Stimulated activated effector memory CD8-positive, alpha-beta T cell treated with anti-CD3 and anti-CD28 coated beads, Interleukin-12 subunit alpha, Interleukin-12 subunit beta, amount 100 ng/mL, for 72 hours (primary cell): ENCODE measurements at regions not wholly inside any gene's neighbourhood (a gene's known extent, or its start where the extent isn't known, plus 50 kb on each side); places are given as distances from the start of the nearest gene placed in this dataset.

Source experiments
- ATAC-seq: fragments of 150-1000 bp; cut with Tn5 transposase; 2 replicates; pipeline ENCODE4 v1.10.0; 2021
- DNase-seq, 2 donors: peaks; one replicate each; pipeline ENCODE4 v3.0.0; 2021 to 2022; ENCODE audit warnings: low spot score in 2 of 2
- H3K27ac Mint-ChIP-seq: one replicate; pipeline ENCODE4 v1.8.0; 2022; ENCODE audit warnings: mild to moderate bottlenecking, mixed read lengths
- H3K36me3 Mint-ChIP-seq: one replicate; pipeline ENCODE4 v1.8.0; 2022; ENCODE audit warnings: mild to moderate bottlenecking, mixed read lengths
- H3K4me1 Mint-ChIP-seq: one replicate; pipeline ENCODE4 v1.8.0; 2022; ENCODE audit warnings: mixed read lengths
- H3K4me3 Mint-ChIP-seq: one replicate; pipeline ENCODE4 v1.8.0; 2022; ENCODE audit warnings: mild to moderate bottlenecking, mixed read lengths
- H3K9me3 Mint-ChIP-seq: one replicate; pipeline ENCODE4 v1.8.0; 2022; ENCODE audit warnings: mixed read lengths

GRCh38 chr9:134224567-134225093 is 60.3 kb upstream of the RNU6ATAC start:
- no peak overlapping the region for H3K27ac Mint-ChIP-seq
- no peak for DNase-seq
- H3K4me1 Mint-ChIP-seq: no peaks in the 10 kb centered on the region
- no peak for ATAC-seq
- H3K9me3 Mint-ChIP-seq: no peaks in the 10 kb centered on the region
- H3K4me3 Mint-ChIP-seq: no peak overlapping the region
- no peaks in the 10 kb centered on the region for H3K36me3 Mint-ChIP-seq

GRCh38 chr9:134225186-134225585 is 60.8 kb upstream of the RNU6ATAC start:
- no peak for ATAC-seq

DNA sequence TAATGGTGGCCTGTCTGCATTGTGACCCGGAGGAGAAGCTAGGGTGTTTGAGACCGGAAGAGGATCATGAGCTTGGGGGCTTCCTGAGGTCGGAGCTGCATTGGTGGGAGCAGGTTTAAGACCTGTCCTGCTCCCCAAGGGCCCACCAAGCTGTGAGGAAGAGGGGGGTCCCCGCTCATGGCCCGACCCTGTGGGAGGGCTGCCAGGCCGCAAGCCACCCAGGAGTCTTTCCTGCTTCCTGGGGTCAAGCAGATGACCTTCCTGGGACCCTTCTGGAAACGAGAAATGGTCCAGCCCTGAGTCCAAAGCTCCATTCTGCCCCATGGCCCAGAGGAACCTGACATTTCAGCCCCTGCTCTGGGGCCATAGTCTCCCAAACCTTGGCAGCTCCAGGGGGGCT is 61.5 kb upstream of the RNU6ATAC start:
- no peaks in the 10 kb centered on the region for H3K36me3 Mint-ChIP-seq
- H3K4me1 Mint-ChIP-seq: no peaks in the 10 kb centered on the region
- H3K4me3 Mint-ChIP-seq: no peak overlapping the region
- H3K27ac Mint-ChIP-seq: peak overlapping the region; percentile 10
- ATAC-seq: no peak
- DNase-seq: no peak
- no peaks in the 10 kb centered on the region for H3K9me3 Mint-ChIP-seq

More at GRCh38 chr9:134225186-134225585, 60.8 kb upstream of the RNU6ATAC start:
- no peaks in the 10 kb centered on the region for H3K36me3 Mint-ChIP-seq
- DNase-seq: no peak
- H3K4me3 Mint-ChIP-seq: no peak overlapping the region
- H3K27ac Mint-ChIP-seq: peak overlapping the region; percentile 10
- H3K9me3 Mint-ChIP-seq: no peaks in the 10 kb centered on the region
- H3K4me1 Mint-ChIP-seq: no peaks in the 10 kb centered on the region

GRCh38 chr9:134226221-134226930 is 62.0 kb upstream of the RNU6ATAC start:
- ATAC-seq (no peak), DNase-seq (no peak)
- no peak overlapping the region for H3K27ac Mint-ChIP-seq
- no peaks in the 10 kb centered on the region for H3K9me3 Mint-ChIP-seq
- no peak overlapping the region for H3K4me3 Mint-ChIP-seq
- H3K4me1 Mint-ChIP-seq: no peaks in the 10 kb centered on the region
- H3K36me3 Mint-ChIP-seq: no peaks in the 10 kb centered on the region

DNA sequence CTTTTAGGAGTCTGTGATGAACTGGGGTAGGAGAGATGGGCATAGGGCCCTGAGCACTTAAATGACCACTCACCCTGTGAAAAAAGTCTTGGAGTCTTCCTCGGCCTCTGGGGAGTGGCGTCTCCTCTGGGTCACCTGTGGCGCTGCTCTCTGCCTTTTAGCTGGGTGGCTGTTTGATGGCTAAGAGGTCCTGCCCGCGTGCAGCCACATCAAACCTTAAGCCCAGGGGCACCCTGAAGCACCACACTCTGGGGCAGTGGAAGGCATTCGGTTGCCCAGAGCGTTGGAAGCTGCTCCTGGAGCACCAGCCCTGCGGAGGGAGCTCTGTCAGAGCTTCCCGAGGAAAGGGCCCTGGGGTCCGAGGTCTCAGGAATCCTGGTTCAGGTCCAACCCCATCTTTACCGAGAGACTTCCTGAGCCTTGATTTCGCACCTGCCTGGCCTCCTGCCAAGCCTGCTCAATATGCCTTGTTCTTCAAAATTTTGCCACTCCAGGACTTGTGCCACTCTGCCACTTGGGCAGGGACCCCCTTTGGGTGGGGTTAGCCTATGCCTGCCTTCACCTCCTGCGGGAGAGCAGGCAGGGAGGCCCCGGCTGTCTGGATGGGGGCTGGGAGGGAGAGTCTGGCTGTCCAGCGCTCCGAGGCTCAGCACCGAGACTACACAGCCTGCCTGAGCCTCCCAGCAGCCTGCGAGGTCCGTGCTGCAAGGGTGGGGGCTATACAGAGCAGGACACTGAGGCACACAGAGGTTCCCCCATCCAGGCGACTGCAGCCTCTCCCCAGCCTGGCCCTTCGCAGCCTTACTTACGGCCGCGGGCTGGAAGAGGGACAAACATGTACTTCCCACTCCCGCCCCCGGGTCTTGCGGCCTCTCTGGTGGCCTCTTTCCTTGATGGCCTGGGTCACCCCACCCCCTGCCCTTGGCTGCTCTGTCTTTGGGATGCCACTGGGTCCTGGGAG is 63.4 kb upstream of the RNU6ATAC start:
- Mint-ChIP-seq H3K4me3 (no peak overlapping the region), H3K36me3 (no peaks in the 10 kb centered on the region), H3K27ac (no peak overlapping the region), H3K9me3 (no peaks in the 10 kb centered on the region), H3K4me1 (no peaks in the 10 kb centered on the region)
- ATAC-seq (no peak), DNase-seq (no peak)

GRCh38 chr9:134228649-134229048 is 64.3 kb upstream of the RNU6ATAC start:
- Mint-ChIP-seq H3K4me1 (no peaks in the 10 kb centered on the region), H3K36me3 (no peaks in the 10 kb centered on the region), H3K4me3 (no peak overlapping the region), H3K27ac (no peak overlapping the region), H3K9me3 (no peaks in the 10 kb centered on the region)
- ATAC-seq: no peak
- no peak for DNase-seq

DNA sequence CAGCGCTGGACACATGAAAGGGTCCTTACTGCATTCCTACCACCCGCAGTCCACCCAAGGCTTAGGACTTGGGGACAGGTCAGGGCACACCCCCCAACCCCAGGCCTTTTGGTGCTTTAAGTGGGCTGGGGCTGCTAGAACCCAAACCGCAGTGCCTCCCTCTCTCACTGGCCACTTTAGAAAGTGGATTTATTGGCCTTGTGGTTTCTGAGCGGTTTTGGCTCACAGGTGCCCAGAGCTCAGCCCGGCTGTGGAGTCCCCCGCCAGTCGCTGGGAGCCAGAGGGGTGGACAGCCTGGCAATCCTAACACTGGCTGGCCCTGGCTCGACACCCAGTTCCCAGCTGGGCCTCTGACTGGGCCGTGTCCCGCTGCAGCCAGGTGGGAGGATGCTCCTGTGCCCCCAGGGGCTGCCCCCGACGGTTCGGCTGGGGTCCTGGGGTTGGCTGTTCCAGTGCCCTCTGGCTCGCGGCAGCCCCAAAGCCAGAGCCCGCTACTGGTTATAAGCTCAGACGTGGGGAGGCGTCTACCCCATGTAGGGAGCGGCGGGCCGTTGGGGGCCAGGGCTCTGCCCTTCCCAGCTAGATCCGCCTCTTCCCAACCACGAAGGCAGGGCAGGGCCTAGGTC is 65.2 kb upstream of the RNU6ATAC start:
- H3K4me3 Mint-ChIP-seq: no peak overlapping the region
- no peaks in the 10 kb centered on the region for H3K4me1 Mint-ChIP-seq
- no peak overlapping the region for H3K27ac Mint-ChIP-seq
- no peaks in the 10 kb centered on the region for H3K9me3 Mint-ChIP-seq
- no peaks in the 10 kb centered on the region for H3K36me3 Mint-ChIP-seq
- no peak for ATAC-seq
- DNase-seq: no peak

GRCh38 chr9:134230092-134230941 is 66.0 kb upstream of the RNU6ATAC start:
- Mint-ChIP-seq H3K36me3 (no peaks in the 10 kb centered on the region), H3K4me3 (no peak overlapping the region), H3K9me3 (no peaks in the 10 kb centered on the region), H3K4me1 (no peaks in the 10 kb centered on the region), H3K27ac (peak overlapping the region; percentile 41)
- DNase-seq (no peak), ATAC-seq (no peak)

- no peaks in the 10 kb centered on the region for H3K36me3 Mint-ChIP-seq
- no peak overlapping the region for H3K4me3 Mint-ChIP-seq
- no peak for DNase-seq
- no peak for ATAC-seq
- no peaks in the 10 kb centered on the region for H3K4me1 Mint-ChIP-seq
- H3K27ac Mint-ChIP-seq: no peak overlapping the region
- no peaks in the 10 kb centered on the region for H3K9me3 Mint-ChIP-seq
Observed at GRCh38 chr9:134230942-134231325, 66.6 kb upstream of the RNU6ATAC start.

- Mint-ChIP-seq H3K27ac (no peak overlapping the region), H3K4me1 (no peaks in the 10 kb centered on the region), H3K36me3 (no peaks in the 10 kb centered on the region), H3K4me3 (no peak overlapping the region), H3K9me3 (no peaks in the 10 kb centered on the region)
- ATAC-seq (no peak), DNase-seq (no peak)
Observed at GRCh38 chr9:134231330-134231745, 67.0 kb upstream of the RNU6ATAC start.

DNA sequence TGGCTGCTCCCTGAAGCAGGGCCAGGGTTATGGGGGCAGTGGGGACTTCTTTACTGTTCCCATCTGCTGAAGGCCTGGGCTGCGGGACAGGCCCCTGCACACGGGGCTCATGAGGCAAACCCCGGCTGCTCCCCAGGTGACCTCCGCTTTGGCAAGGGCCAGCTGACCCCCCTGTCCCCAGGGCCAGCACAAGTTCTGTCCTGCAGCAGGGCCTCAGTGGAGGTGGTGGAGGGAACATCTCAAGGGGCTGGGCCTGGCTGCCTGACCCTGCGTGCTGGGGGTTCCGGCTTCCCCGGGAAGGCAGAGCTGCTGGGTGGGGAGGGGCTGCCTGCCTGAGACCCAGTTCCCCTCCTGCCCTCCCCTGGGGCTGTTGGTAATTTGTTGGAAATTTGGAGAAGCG is 67.4 kb upstream of the RNU6ATAC start:
- no peak for DNase-seq
- no peak overlapping the region for H3K4me3 Mint-ChIP-seq
- H3K9me3 Mint-ChIP-seq: no peaks in the 10 kb centered on the region
- H3K27ac Mint-ChIP-seq: no peak overlapping the region
- no peaks in the 10 kb centered on the region for H3K36me3 Mint-ChIP-seq
- H3K4me1 Mint-ChIP-seq: no peaks in the 10 kb centered on the region
- ATAC-seq: no peak

GRCh38 chr9:134233022-134233421 is 68.7 kb upstream of the RNU6ATAC start:
- DNase-seq (no peak), ATAC-seq (no peak)
- Mint-ChIP-seq H3K9me3 (no peaks in the 10 kb centered on the region), H3K4me3 (no peak overlapping the region), H3K27ac (no peak overlapping the region), H3K4me1 (no peaks in the 10 kb centered on the region), H3K36me3 (no peaks in the 10 kb centered on the region)

DNA sequence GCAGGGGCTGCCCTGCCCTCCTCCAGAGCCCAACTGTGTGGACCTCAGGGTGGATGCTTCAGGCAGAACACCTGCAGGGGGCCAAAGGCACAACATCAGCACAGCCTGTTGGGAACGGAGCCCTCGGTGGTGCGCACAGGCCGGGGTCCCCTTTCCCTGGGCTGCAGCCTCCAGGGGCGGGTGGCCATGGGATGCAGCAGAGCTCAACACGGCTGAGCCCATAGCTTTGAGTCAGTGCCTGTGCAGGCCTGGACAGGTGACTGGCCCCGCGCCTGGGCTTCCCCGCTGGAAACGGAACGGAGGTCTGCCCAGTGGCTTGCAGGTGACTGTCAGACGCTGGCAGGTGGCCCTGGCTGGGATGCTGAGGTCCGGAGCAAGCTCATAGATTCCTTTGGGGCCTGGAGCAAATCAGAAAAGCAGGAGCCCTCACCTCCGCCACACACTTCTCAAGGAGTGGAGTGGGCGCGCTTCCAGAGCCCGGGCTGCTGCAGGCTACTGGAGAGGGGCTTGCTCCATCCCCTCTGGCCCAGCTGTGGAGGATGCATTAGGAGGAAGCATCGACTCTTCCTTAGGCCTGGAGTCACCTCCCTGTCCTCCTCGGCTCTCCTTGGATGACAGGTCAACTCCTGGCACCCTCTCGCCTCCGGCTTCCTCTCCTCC is 69.8 kb upstream of the RNU6ATAC start:
- no peak for ATAC-seq
- H3K27ac Mint-ChIP-seq: no peak overlapping the region
- no peak overlapping the region for H3K4me3 Mint-ChIP-seq
- no peaks in the 10 kb centered on the region for H3K4me1 Mint-ChIP-seq
- H3K36me3 Mint-ChIP-seq: no peaks in the 10 kb centered on the region
- H3K9me3 Mint-ChIP-seq: no peaks in the 10 kb centered on the region
- no peak for DNase-seq

DNA sequence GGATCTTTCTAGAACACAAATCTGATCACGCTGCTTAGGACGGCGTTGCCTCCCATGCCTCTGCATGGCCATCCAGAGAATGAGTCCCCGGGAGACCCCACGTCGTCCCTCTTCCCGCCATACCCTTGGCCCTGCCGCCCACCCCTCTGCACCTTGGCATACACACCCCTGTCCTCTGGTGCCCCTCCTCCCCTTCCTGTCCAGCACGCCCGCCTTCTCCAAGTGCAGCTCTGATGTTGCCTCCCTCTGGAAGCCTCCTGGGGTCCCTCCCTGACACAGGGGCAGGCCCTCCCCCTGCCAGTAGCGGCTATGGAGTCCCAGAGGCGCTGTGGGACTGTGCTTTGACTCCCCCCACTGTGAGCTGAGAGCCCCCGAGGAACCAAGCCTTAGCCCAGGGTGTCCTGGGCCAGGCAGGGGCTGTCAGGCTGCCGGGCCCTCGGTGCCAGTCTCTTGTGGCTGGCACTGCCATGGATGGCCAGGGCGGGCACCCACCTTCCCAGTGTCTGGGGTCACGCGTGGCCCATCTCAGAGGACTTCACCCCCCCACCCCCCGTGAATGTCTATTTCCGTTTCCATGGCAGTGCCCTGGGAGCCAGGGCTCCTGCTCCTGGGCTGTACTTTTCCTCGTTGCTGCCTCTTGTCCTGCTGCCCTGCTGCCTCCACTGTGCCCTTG is 70.5 kb upstream of the RNU6ATAC start:
- DNase-seq (no peak), ATAC-seq (no peak)
- Mint-ChIP-seq H3K4me3 (no peak overlapping the region), H3K27ac (no peak overlapping the region), H3K36me3 (no peaks in the 10 kb centered on the region), H3K4me1 (no peaks in the 10 kb centered on the region), H3K9me3 (no peaks in the 10 kb centered on the region)
